Common myeloid progenitor, CD34-positive (primary cell): ENCODE measurements at regions not wholly inside any gene's neighbourhood (a gene's known extent, or its start where the extent isn't known, plus 50 kb on each side); places are given as distances from the start of the nearest gene placed in this dataset.
"Not testable (repeated sequence)": the region's sequence is repeated elsewhere in the genome, so short reads cannot be mapped to it uniquely, and the experiment has no call there.

ENCODE experiments used
- CTCF ChIA-PET: fragments of 350-600 bp; sonication (Branson Sonifier 250); formaldehyde crosslinking; loops from one replicate; lab custom pipeline; 2021; ENCODE audit warnings: antibody characterized with exemption; lab: Charles Lee
- POLR2A ChIA-PET: fragments of 350-600 bp; sonication (Branson Sonifier 250); formaldehyde crosslinking; loops from one replicate; lab custom pipeline; 2021; ENCODE audit warnings: antibody characterized with exemption; lab: Charles Lee
- DNase-seq, 3 donors: peaks; one replicate each; pipeline versions ENCODE4 v3.0.0 to v3.0.0-alpha.2; 2013
- H3K27ac ChIP-seq, 2 experiments: 1 replicate in 1 of 2; 2 replicates in 1 of 2; pipeline ENCODE4 v1.7.0; 2013; ENCODE audit warnings: inconsistent platforms in 2 of 2, low read length in 2 of 2, mild to moderate bottlenecking in 2 of 2, low read depth in 1 of 2, moderate library complexity in 1 of 2; ENCODE audit not compliant: severe bottlenecking in 2 of 2, insufficient read depth in 1 of 2, poor library complexity in 1 of 2
- H3K27me3 ChIP-seq, 5 experiments: replicated peaks in 2 of 5; 1 replicate in 3 of 5; 2 replicates in 2 of 5; pipeline versions ENCODE4 v1.6.1 to v1.7.0; 2013; ENCODE audit warnings: low read length in 4 of 5, mild to moderate bottlenecking in 2 of 5, moderate library complexity in 2 of 5, inconsistent platforms in 1 of 5; ENCODE audit not compliant: insufficient read depth in 5 of 5, control insufficient read depth in 4 of 5
- H3K36me3 ChIP-seq, 4 experiments: 1 replicate in 2 of 4; 2 replicates in 2 of 4; pipeline versions ENCODE4 v1.6.1 to v1.7.0; 2013; ENCODE audit warnings: low read length in 3 of 4, control low read depth in 1 of 4, mild to moderate bottlenecking in 1 of 4; ENCODE audit not compliant: control insufficient read depth in 4 of 4, insufficient read depth in 4 of 4
- H3K4me1 ChIP-seq, 4 experiments: 1 replicate in 3 of 4; 2 replicates in 1 of 4; pipeline versions ENCODE4 v1.6.1 to v1.7.1; 2013; ENCODE audit warnings: low read length in 3 of 4, mild to moderate bottlenecking in 3 of 4, control low read depth in 1 of 4, inconsistent platforms in 1 of 4, moderate library complexity in 1 of 4; ENCODE audit not compliant: control insufficient read depth in 4 of 4, insufficient read depth in 4 of 4; ENCODE audit errors: control extremely low read depth in 1 of 4
- H3K4me3 ChIP-seq, 7 experiments: 1 replicate in 4 of 7; 2 replicates in 3 of 7; pipeline versions ENCODE4 v1.5.1 to v1.7.0; 2013; ENCODE audit warnings: mild to moderate bottlenecking in 7 of 7, low read length in 6 of 7, moderate library complexity in 6 of 7, inconsistent platforms in 2 of 7, low read depth in 2 of 7, control low read depth in 1 of 7; ENCODE audit not compliant: insufficient read depth in 4 of 7, control insufficient read depth in 1 of 7; ENCODE audit errors: extremely low read depth in 1 of 7
- H3K9me3 ChIP-seq, 5 experiments: 1 replicate in 4 of 5; 2 replicates in 1 of 5; pipeline versions ENCODE4 v1.6.1 to v1.7.1; 2013; ENCODE audit warnings: low read length in 4 of 5, mild to moderate bottlenecking in 2 of 5, inconsistent platforms in 1 of 5, low read depth in 1 of 5, moderate library complexity in 1 of 5; ENCODE audit not compliant: control insufficient read depth in 4 of 5, insufficient read depth in 2 of 5; ENCODE audit errors: control extremely low read depth in 1 of 5
- WGBS: methylation state at CpG from one replicate; pipeline ENCODE4 v1.1.5; 2013; ENCODE audit not compliant: insufficient coverage; 5-methylcytosine and 5-hydroxymethylcytosine counted together

DNA sequence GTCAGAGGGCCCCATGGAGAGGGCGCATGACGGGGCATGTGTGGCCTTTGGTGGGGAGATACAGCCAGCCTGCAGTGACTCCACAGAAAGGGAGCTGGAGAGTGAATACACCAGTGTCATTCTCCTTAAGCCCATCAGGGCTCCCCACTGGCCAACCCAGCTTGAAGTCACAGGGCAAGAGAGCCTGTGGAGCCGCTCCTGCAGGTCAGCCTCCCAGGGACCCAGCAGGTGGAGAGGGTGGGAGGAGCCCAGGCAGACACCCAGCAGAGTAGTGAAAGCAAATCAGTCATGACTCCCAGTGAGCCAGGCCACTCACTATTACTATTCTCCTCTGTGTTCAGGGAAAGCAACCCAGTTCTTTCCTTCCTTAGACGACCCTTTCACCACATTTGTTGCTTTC lies 110.0 kb upstream of the CPM start:
- H3K36me3 ChIP-seq: no peaks in the 10 kb centered on the region
- no peak overlapping the region for H3K4me3 ChIP-seq
- CTCF ChIA-PET: no interaction called here
- no peak overlapping the region for H3K27ac ChIP-seq
- H3K27me3 ChIP-seq: no peaks in the 10 kb centered on the region
- no peak for DNase-seq
- H3K4me1 ChIP-seq: peaks cover 0 to 2% (median 0%) of the 10 kb centered on the region in 4 experiments
- POLR2A ChIA-PET: no interaction called here
- WGBS: 76% methylated on average over 3 of the region's 4 CpGs
- no peaks in the 10 kb centered on the region for H3K9me3 ChIP-seq

DNA sequence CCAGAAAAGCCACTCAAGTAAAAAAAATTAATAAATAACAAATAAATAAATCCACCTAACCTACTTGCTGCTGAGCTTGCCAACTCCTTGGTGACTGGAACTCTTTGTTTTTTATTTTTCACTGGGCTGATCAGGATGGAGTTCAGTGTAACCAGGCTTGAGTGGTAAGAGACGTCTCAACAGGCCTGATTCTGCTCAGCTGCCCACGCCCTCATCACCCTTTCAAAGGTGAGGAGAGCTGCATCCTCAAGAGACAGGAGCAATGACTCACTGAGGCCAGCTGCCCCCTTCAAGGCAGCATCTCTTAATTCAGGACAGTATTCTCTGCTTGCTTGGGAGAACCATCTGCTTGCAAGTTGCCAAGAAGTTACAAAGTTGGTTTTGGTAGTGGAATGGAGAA lies 111.9 kb upstream of the CPM start:
- ChIA-PET POLR2A (no interaction called here), CTCF (interaction anchor here (1.5 kb wide), 1 partner anchor 20 kb away, joined by 4 read pairs; no protein-coding TSS in a partner anchor)
- WGBS: 79% methylated on average over 2 of the region's 2 CpGs
- Histone ChIP-seq H3K4me1 (no peaks in the 10 kb centered on the region), H3K36me3 (no peaks in the 10 kb centered on the region), H3K27me3 (no peaks in the 10 kb centered on the region), H3K27ac (no peak overlapping the region), H3K9me3 (peaks cover 0 to 2% (median 0%) of the 10 kb centered on the region in 5 experiments), H3K4me3 (no peak overlapping the region)
- DNase-seq: no peak

DNA sequence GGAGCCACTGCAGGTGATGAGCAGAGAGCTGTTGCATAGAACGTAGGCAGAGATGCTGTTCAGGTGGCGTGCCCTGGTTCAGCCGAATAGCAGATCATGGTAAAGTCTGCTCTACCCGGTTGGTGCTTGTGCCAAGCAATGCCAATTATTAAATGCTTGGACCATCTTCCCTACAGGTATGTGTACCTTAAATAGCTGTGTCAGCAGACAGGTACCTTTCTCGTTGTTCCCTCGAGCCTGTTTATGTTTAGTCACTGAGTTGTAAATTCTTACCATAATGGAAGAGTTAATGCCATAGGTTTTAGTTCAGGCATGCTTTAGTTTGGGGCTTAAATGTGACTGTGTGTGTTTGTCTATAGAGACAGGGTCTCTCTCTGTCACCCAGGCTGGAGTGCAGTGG lies 112.5 kb upstream of the CPM start:
- 100% methylated on average over 1 of the region's 6 CpGs for WGBS
- ChIA-PET CTCF (interaction anchor here (1.5 kb wide), 1 partner anchor 20 kb away, joined by 4 read pairs; no protein-coding TSS in a partner anchor), POLR2A (no interaction called here)
- H3K36me3 ChIP-seq: no peaks in the 10 kb centered on the region
- peaks cover 0 to 2% (median 0%) of the 10 kb centered on the region in 5 experiments for H3K9me3 ChIP-seq
- H3K27ac ChIP-seq: no peak overlapping the region
- no peak for DNase-seq
- no peaks in the 10 kb centered on the region for H3K27me3 ChIP-seq
- no peaks in the 10 kb centered on the region for H3K4me1 ChIP-seq
- no peak overlapping the region for H3K4me3 ChIP-seq

DNA sequence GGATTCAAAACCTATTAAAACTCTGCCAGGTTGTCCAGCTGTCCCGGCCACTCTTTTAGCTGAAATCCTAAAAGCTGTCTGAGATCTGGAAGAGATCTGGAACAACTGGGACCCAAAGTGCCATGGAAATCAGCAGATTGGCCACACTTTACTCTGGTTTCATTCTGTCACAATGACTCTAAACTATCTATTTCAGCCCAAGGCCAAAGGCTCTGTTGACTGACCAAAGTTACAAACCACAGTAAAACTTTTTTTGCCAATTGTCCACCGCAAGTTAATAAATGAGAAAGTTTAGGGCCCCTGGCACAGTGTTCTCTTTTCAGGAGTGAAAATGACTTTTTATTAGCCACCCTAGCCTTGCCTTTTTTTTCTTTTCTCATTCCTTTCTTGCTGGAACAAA lies 113.4 kb upstream of the CPM start:
- ChIA-PET POLR2A (no interaction called here), CTCF (no interaction called here)
- WGBS: 94% methylated on average over 2 of the region's 2 CpGs
- H3K27ac ChIP-seq: no peak overlapping the region
- H3K4me1 ChIP-seq: no peaks in the 10 kb centered on the region
- H3K9me3 ChIP-seq: peaks cover 0 to 2% (median 0%) of the 10 kb centered on the region in 5 experiments
- no peak for DNase-seq
- no peaks in the 10 kb centered on the region for H3K27me3 ChIP-seq
- H3K36me3 ChIP-seq: no peaks in the 10 kb centered on the region
- no peak overlapping the region for H3K4me3 ChIP-seq

DNA sequence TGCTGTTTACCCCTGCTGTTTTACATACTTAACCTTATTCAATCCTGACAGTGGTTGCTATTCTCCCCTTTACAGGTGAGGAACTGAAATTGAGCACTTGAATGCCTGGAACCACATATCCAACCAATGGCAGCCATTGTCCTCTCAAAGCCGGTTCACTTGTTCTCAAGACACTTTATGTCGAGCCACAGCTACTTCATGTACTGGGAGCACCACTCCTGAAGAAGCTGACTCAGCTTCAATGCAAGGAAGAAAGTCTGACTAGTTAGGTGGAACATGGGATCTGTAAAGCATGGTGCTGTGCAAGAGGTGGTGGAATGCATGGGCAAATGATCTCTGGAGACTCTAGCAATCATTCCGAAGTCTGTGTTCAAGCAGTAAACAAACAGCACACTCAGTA lies 113.9 kb upstream of the CPM start:
- H3K9me3 ChIP-seq: peaks cover 0 to 2% (median 0%) of the 10 kb centered on the region in 5 experiments
- H3K4me1 ChIP-seq: no peaks in the 10 kb centered on the region
- WGBS: 90% methylated on average over 3 of the region's 3 CpGs
- no peak overlapping the region for H3K27ac ChIP-seq
- ChIA-PET POLR2A (no interaction called here), CTCF (no interaction called here)
- H3K36me3 ChIP-seq: no peaks in the 10 kb centered on the region
- DNase-seq: no peak
- no peaks in the 10 kb centered on the region for H3K27me3 ChIP-seq
- no peak overlapping the region for H3K4me3 ChIP-seq

DNA sequence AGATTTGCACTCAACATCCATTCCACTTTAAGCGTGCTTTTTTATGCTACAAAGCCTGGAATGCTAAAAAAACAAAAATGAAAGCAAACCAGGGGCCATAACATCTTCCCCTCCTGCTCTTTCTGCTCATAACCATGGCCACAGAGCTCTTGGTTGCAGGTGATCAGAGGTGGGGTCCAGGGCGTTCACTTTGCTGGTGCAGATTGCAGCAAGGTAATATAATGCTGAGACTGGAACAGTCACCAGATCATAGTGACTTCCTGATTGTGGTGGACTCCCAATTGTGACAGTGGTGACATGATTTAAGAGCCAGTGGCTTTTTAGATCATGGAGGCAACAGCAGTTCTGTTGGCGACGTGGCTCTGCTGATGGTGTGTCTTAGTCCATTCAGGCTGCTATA lies 115.0 kb upstream of the CPM start:
- no peaks in the 10 kb centered on the region for H3K4me1 ChIP-seq
- no peaks in the 10 kb centered on the region for H3K36me3 ChIP-seq
- WGBS: 92% methylated on average over 4 of the region's 4 CpGs
- H3K4me3 ChIP-seq: no peak overlapping the region
- ChIA-PET CTCF (no interaction called here), POLR2A (no interaction called here)
- H3K27me3 ChIP-seq: no peaks in the 10 kb centered on the region
- H3K27ac ChIP-seq: no peak overlapping the region
- no peak for DNase-seq
- H3K9me3 ChIP-seq: peaks cover 0 to 2% (median 0%) of the 10 kb centered on the region in 5 experiments

DNA sequence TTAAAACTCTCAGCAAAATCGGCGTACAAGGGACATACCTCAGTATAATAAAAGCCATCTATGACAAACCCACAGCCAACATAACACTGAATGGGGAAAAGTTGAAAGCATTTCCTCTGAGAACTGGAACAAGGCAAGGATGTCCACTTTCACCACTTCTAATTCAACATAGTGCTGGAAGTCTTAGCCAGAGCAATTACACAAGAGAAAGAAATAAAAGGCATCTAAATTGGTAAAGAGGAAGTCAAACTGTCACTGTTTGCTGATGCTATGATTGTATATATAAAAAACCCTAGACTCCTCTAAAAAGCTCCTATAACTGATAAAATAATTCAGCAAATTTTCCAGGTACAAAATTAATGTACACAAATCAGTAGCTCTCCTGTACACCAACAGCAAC lies 116.9 kb upstream of the CPM start:
- H3K9me3 ChIP-seq, POLR2A ChIA-PET, DNase-seq, H3K27ac ChIP-seq, CTCF ChIA-PET, H3K27me3 ChIP-seq, H3K36me3 ChIP-seq, H3K4me3 ChIP-seq, H3K4me1 ChIP-seq: not testable (repeated sequence)
- no CpG with 5 or more reads among the region's 2 CpGs for WGBS
